Spleen (tissue), 7 donors: ENCODE measurements at regions not wholly inside any gene's neighbourhood (a gene's known extent, or its start where the extent isn't known, plus 50 kb on each side); places are given as distances from the start of the nearest gene placed in this dataset.

Experiments used
- POLR2A ChIP-seq, 3 donors: fragments of 450-650 bp; IDR thresholded peaks; one replicate each; pipeline ENCODE4 v1.5.1; 2017; ENCODE audit warnings: antibody characterized with exemption in 3 of 3, mild to moderate bottlenecking in 1 of 3
- POLR2AphosphoS5 ChIP-seq, 3 donors: sonication (generic); formaldehyde crosslinking; IDR thresholded peaks; one replicate each; pipeline ENCODE4 v1.5.1; 2017; ENCODE audit warnings: antibody characterized with exemption in 3 of 3
- TF ChIP-seq, protein P1 (sequence below), 11 experiments: fragments of 200-600 bp in 7 of 11; fragments of 450-650 bp in 4 of 11; sonication (generic) in 4 of 11; IDR thresholded peaks in 8 of 11; conservative IDR thresholded peaks in 3 of 11; 1 replicate in 7 of 11; 2 replicates in 4 of 11; pipeline versions ENCODE4 v1.4.0 to v1.8.0; 2016 to 2021; ENCODE audit warnings: antibody characterized with exemption in 11 of 11, inconsistent platforms in 4 of 11, mild to moderate bottlenecking in 1 of 11
- donor health status: DM: no; HTN: no; CAD: no; lungs with moderate emphysema.
- donor health status: DM: no; HTN: no; CAD: no.
- donor health status: DM: no; HTN: no; CAD: no.

GRCh38 chr18:61955644-61956043 lies 62.8 kb upstream of the RNF152 start:
- TF ChIP-seq POLR2AphosphoS5 (IDR thresholded peaks at IDR 0.05) = no peak
- TF ChIP-seq, protein P1, sequence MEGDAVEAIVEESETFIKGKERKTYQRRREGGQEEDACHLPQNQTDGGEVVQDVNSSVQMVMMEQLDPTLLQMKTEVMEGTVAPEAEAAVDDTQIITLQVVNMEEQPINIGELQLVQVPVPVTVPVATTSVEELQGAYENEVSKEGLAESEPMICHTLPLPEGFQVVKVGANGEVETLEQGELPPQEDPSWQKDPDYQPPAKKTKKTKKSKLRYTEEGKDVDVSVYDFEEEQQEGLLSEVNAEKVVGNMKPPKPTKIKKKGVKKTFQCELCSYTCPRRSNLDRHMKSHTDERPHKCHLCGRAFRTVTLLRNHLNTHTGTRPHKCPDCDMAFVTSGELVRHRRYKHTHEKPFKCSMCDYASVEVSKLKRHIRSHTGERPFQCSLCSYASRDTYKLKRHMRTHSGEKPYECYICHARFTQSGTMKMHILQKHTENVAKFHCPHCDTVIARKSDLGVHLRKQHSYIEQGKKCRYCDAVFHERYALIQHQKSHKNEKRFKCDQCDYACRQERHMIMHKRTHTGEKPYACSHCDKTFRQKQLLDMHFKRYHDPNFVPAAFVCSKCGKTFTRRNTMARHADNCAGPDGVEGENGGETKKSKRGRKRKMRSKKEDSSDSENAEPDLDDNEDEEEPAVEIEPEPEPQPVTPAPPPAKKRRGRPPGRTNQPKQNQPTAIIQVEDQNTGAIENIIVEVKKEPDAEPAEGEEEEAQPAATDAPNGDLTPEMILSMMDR (IDR thresholded peaks at IDR 0.05 in 8 of 11, conservative IDR thresholded peaks at IDR 0.05 in 3 of 11) = no peak
- no peak for TF ChIP-seq POLR2A (IDR thresholded peaks at IDR 0.05)
